ENCODE measurements at regions not wholly inside any gene's neighbourhood (a gene's known extent, or its start where the extent isn't known, plus 50 kb on each side); places are given as distances from the start of the nearest gene placed in this dataset.
"Not testable (repeated sequence)": the region's sequence is repeated elsewhere in the genome, so short reads cannot be mapped to it uniquely, and the experiment has no call there.

DNA sequence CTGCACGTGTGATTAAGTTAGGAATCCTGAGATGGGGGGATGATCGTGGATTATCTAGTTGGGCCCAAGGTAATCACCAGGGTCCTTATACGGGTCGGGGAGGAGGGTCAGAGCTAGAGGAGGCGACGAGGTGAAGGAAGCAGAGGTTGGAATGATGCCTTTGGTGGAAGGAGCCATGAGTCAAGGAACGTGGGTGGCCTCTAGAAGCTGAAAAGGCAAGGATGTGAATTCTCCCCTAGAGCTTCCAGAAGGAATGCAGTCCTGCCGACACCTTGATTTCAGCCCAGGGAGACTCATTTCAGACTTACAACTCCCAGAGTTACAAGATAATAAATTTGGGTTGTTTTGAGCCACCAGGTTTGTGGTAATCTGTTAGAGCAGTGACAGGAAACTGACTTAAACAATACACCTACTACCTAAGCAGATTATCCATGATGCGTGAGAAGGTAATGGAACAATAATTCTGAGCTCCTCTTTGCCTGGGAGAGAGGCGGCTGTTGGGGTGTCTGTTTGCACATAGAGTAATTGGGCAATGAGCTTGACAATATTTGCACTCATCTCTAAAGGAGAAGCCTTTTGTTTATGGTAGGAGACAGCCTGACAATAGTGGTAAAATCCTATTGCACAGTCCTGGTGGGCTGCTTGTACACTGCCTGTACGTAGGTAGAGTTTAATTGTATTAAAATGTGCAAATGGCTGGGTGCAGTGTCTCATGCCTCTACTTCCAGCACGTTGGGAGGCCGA, 129.3 kb upstream of the IER5L start:
- no peak overlapping the region for H3K9ac ChIP-seq (ENCODE audit: low read length)
- no peaks in the 10 kb centered on the region for H3K4me1 ChIP-seq (ENCODE audit: control insufficient read depth, insufficient read depth, low read length)
- H3K27me3 ChIP-seq (replicated peaks; ENCODE audit: control insufficient read depth, insufficient read depth, low read length): no peaks in the 10 kb centered on the region
- peaks cover 9% of the 10 kb centered on the region for H3K9me3 ChIP-seq (ENCODE audit: control insufficient read depth, low read length)
- H3K4me3 ChIP-seq (ENCODE audit: low read length): no peak overlapping the region
- no peaks in the 10 kb centered on the region for H3K36me3 ChIP-seq (ENCODE audit: control insufficient read depth, insufficient read depth, low read length, severe bottlenecking)
- DNase-seq (ENCODE audit: low read depth): no peak

DNA sequence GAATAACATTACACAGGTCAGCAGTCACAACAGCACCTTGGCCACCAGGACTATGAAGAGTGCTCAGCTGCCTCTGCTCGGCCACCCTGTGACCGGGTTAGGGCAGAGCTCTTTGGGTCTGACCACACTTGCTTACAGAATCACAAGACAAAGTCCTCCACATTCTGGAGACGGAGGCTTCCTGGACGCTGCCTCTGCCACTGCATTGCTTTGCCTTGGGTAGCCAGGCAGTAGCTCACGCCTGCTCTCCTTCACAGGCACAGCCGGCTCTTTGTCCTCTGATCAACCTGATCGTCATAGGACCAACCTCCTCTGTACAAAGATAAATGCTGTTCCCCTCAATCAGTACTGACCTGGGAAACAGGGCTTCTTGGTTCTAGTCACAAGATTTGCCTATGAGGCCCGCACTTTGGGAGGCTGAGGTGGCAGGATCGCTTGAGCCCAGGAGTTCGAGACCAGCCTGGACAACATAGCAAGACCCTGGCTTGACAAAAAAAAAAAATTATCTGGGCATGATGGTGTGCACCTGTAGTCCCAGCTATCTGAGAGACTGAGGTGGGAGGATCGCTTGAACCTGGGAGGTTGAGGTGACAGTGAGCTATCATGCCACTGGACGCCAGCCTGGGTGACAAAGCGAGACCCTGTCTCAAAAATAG, 128.4 kb upstream of the IER5L start:
- Histone ChIP-seq H3K27me3 (replicated peaks; ENCODE audit: control insufficient read depth, insufficient read depth, low read length) (no peaks in the 10 kb centered on the region), H3K36me3 (ENCODE audit: control insufficient read depth, insufficient read depth, low read length, severe bottlenecking) (no peaks in the 10 kb centered on the region), H3K4me3 (ENCODE audit: low read length) (no peak overlapping the region), H3K9me3 (ENCODE audit: control insufficient read depth, low read length) (peaks cover 17% of the 10 kb centered on the region), H3K4me1 (ENCODE audit: control insufficient read depth, insufficient read depth, low read length) (no peaks in the 10 kb centered on the region), H3K9ac (ENCODE audit: low read length) (no peak overlapping the region)
- no peak for DNase-seq (ENCODE audit: low read depth)

DNA sequence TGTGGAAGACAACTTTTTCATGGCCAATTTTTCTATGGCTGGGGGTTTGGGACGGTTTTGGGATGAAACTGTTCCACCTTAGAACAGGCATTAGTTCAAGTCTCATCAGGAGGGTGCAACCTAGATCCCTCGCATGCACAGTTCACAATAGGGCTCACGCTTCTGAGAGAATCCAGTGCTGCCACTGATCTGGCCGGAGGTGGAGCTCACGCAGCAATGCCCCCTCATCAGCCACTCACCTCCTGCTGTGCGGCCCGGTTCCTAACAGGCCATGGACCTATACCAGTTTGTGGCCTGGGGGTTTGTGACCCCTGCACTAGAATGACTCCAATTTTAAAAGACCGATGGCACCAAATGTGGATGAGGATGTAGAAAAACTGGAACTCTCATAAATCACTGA, 127.2 kb upstream of the IER5L start:
- DNase-seq (ENCODE audit: low read depth): no peak
- no peak overlapping the region for H3K4me3 ChIP-seq (ENCODE audit: low read length)
- H3K9ac ChIP-seq (ENCODE audit: low read length): no peak overlapping the region
- no peaks in the 10 kb centered on the region for H3K27me3 ChIP-seq (replicated peaks; ENCODE audit: control insufficient read depth, insufficient read depth, low read length)
- H3K9me3 ChIP-seq (ENCODE audit: control insufficient read depth, low read length): peaks cover 25% of the 10 kb centered on the region
- no peaks in the 10 kb centered on the region for H3K4me1 ChIP-seq (ENCODE audit: control insufficient read depth, insufficient read depth, low read length)
- no peaks in the 10 kb centered on the region for H3K36me3 ChIP-seq (ENCODE audit: control insufficient read depth, insufficient read depth, low read length, severe bottlenecking)

DNA sequence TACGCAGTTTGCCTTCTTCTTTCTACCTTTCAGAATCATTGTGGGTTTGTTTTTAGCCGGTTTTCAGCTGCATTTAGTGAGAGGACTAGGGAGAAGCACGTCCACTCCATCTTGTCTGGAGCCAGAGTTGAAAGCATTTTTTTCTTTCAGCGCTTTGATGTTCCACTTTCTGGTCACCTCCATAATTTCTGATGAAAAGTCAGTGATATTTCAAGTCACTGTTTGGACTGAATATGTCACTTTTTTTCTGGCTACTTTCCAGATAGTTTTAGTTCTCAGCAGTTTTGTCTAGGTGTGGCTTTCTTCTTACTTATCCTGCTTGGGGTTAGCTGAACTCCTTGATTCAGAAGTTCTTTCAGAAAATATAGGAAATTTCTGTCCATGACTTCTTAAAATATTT, 123.9 kb upstream of the IER5L start:
- DNase-seq (ENCODE audit: low read depth): no peak
- Histone ChIP-seq H3K36me3 (ENCODE audit: control insufficient read depth, insufficient read depth, low read length, severe bottlenecking) (no peaks in the 10 kb centered on the region), H3K4me1 (ENCODE audit: control insufficient read depth, insufficient read depth, low read length) (no peaks in the 10 kb centered on the region), H3K9ac (ENCODE audit: low read length) (no peak overlapping the region), H3K27me3 (replicated peaks; ENCODE audit: control insufficient read depth, insufficient read depth, low read length) (no peaks in the 10 kb centered on the region), H3K4me3 (ENCODE audit: low read length) (no peak overlapping the region), H3K9me3 (ENCODE audit: control insufficient read depth, low read length) (peaks cover 39% of the 10 kb centered on the region)

DNA sequence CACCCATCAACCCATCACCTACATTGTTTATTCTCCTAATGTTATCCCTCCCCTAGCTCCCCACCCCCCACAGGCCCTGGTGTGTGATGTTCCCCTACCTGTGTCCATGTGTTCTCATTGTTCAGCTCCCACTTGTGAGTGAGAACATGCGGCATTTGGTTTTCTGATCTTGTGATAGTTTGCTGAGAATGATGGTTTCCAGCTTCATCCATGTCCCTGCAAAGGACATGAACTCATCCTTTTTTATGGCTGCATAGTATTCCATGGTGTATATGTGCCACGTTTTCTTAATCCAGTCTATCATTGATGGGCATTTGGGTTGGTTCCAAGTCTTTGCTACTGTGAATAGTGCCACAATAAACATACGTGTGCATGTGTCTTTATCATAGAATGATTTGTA, 118.1 kb upstream of the IER5L start:
- not testable (repeated sequence) for H3K27me3 ChIP-seq (replicated peaks; ENCODE audit: control insufficient read depth, insufficient read depth, low read length); DNase-seq (ENCODE audit: low read depth); H3K4me1 ChIP-seq (ENCODE audit: control insufficient read depth, insufficient read depth, low read length); H3K9ac ChIP-seq (ENCODE audit: low read length); H3K36me3 ChIP-seq (ENCODE audit: control insufficient read depth, insufficient read depth, low read length, severe bottlenecking); H3K4me3 ChIP-seq (ENCODE audit: low read length)
- H3K9me3 ChIP-seq (ENCODE audit: control insufficient read depth, low read length): peaks cover 37% of the 10 kb centered on the region

DNA sequence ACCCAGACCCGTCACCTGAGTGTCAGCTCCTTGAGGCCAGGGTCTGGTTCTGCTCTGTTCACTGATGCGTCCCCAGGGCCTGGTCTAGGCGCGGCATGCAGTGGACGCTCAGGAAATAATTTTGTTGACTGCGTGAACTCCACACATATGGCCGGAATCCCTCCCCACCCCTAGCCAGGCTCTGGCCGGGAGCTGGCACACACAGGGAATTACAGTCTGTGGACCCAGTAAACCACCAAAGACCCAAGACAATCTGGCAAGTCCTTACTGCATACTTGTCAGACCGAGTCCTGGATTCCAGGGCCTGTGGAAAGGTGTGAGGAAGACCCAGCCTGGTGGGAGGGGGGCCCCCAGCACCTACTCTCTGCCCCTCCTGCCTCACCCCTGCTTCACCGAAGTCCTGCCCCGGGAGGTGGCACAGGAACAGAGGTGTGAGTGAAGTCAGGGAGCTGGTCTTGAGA, 113.0 kb upstream of the IER5L start:
- Histone ChIP-seq H3K36me3 (ENCODE audit: control insufficient read depth, insufficient read depth, low read length, severe bottlenecking) (no peaks in the 10 kb centered on the region), H3K9me3 (ENCODE audit: control insufficient read depth, low read length) (peaks cover 18% of the 10 kb centered on the region), H3K9ac (ENCODE audit: low read length) (no peak overlapping the region), H3K27me3 (replicated peaks; ENCODE audit: control insufficient read depth, insufficient read depth, low read length) (no peaks in the 10 kb centered on the region), H3K4me3 (ENCODE audit: low read length) (no peak overlapping the region), H3K4me1 (ENCODE audit: control insufficient read depth, insufficient read depth, low read length) (no peaks in the 10 kb centered on the region)
- no peak for DNase-seq (ENCODE audit: low read depth)

DNA sequence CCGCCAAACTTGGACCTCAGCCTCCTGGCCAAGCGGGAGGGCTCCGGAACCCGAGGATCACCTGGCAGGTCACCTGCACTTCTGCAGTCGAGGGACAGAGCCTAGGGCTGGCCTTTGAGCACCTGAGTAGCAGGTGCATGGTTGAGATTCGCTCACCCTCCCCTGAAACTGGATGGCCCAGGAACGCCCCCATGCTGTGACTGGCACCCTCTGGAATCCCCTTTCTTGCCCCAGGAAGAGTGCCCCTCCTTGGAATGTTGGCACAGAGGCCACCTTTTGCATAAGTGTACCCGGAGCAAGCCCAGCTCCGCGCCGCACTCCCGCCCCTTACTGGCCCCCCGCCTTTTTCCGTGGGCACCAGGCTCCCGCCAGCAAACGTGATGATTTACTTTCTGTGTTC, 112.5 kb upstream of the IER5L start:
- no peak for DNase-seq (ENCODE audit: low read depth)
- H3K4me1 ChIP-seq (ENCODE audit: control insufficient read depth, insufficient read depth, low read length): no peaks in the 10 kb centered on the region
- H3K4me3 ChIP-seq (ENCODE audit: low read length): no peak overlapping the region
- peaks cover 15% of the 10 kb centered on the region for H3K9me3 ChIP-seq (ENCODE audit: control insufficient read depth, low read length)
- H3K27me3 ChIP-seq (replicated peaks; ENCODE audit: control insufficient read depth, insufficient read depth, low read length): no peaks in the 10 kb centered on the region
- H3K9ac ChIP-seq (ENCODE audit: low read length): no peak overlapping the region
- H3K36me3 ChIP-seq (ENCODE audit: control insufficient read depth, insufficient read depth, low read length, severe bottlenecking): no peaks in the 10 kb centered on the region

DNA sequence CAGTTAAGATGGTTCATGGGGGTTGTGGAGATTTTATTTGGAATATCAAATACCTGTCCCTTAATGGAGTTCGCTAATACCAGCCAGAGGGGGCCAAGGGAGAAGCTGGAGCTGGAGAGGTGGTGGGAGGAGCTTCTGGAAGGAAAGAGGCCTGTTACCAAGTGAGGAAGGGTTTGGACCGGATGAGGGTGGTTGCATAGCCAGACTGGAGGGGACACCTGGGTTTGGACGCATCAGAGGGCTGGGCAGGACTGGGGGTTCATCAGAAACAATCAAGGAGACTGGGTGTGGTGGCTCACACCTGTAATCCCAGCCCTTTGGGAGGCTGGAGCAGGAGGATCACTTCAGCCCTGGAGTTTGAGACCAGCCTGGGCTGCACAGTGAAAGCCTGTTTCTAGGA, 111.8 kb upstream of the IER5L start:
- Histone ChIP-seq H3K9me3 (ENCODE audit: control insufficient read depth, low read length) (peaks cover 9% of the 10 kb centered on the region), H3K4me3 (ENCODE audit: low read length) (no peak overlapping the region), H3K9ac (ENCODE audit: low read length) (no peak overlapping the region), H3K4me1 (ENCODE audit: control insufficient read depth, insufficient read depth, low read length) (no peaks in the 10 kb centered on the region), H3K27me3 (replicated peaks; ENCODE audit: control insufficient read depth, insufficient read depth, low read length) (no peaks in the 10 kb centered on the region), H3K36me3 (ENCODE audit: control insufficient read depth, insufficient read depth, low read length, severe bottlenecking) (no peaks in the 10 kb centered on the region)
- no peak for DNase-seq (ENCODE audit: low read depth)

DNA sequence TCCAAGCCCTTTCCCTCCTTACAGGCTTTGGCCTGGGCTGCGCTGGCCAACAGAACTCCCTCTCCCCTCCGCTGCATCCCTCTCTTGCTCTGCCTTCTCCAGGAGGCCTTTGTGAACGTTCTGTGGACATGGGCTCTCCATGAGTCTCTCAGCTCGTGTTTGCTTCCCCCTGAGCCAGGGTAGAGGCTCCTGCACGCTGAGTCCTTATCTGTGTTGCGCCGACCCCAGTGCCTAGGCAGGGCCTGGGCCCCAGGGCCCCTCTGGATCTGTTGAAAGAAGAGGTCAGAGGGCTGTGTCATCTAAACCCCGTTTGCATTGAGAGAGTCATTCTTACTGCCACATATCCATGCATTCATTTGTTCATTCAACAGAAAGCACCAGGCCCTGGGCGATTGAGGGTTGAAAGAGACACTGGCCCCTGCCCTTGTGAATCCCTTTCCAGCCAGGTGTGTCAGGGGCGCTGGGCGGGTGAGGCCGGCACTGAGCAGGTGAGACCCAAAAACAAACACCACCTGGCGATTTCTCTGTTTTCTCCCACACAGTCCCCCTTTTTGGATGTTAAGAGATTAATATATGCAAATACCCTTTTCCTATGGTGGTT, 111.2 kb upstream of the IER5L start:
- Histone ChIP-seq H3K9ac (ENCODE audit: low read length) (no peak overlapping the region), H3K9me3 (ENCODE audit: control insufficient read depth, low read length) (peaks cover 3% of the 10 kb centered on the region), H3K4me1 (ENCODE audit: control insufficient read depth, insufficient read depth, low read length) (no peaks in the 10 kb centered on the region), H3K4me3 (ENCODE audit: low read length) (no peak overlapping the region), H3K36me3 (ENCODE audit: control insufficient read depth, insufficient read depth, low read length, severe bottlenecking) (no peaks in the 10 kb centered on the region), H3K27me3 (replicated peaks; ENCODE audit: control insufficient read depth, insufficient read depth, low read length) (no peaks in the 10 kb centered on the region)
- DNase-seq (ENCODE audit: low read depth): no peak

DNA sequence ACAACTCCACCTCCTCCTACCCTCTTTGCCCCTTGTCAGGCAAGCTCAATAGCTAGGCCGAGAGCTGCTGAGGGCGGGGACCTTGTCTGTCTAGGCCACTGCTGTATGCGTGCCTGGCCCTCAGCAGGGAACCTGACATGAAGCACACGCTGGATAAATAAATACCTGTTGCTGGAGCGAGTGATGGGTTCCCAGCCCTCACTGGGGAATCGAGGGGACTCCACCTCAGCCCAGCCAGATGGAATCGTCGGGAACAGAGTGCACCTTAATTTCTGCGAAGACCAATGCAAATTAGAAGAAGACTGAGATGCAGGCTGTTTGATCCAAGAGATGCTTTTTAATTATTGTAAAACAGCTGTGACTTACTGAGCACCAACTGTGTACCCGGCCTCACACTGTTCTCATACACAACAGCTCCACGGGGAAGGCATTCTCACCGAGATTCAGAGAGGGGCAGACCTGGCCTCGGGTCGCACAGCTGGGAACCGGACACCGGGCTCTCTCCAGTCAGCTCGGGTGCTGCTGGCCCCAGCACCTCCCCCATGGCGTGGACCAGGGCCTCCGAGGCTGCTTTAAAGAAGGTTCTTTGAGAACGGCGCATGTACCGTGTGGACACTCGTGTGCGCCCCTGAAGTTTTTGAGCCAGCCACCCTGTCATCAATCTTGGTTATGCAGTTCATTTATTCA, 109.7 kb upstream of the IER5L start:
- Histone ChIP-seq H3K27me3 (replicated peaks; ENCODE audit: control insufficient read depth, insufficient read depth, low read length) (no peaks in the 10 kb centered on the region), H3K36me3 (ENCODE audit: control insufficient read depth, insufficient read depth, low read length, severe bottlenecking) (no peaks in the 10 kb centered on the region), H3K9me3 (ENCODE audit: control insufficient read depth, low read length) (no peaks in the 10 kb centered on the region), H3K4me1 (ENCODE audit: control insufficient read depth, insufficient read depth, low read length) (no peaks in the 10 kb centered on the region), H3K9ac (ENCODE audit: low read length) (no peak overlapping the region), H3K4me3 (ENCODE audit: low read length) (no peak overlapping the region)
- no peak for DNase-seq (ENCODE audit: low read depth)
